SK-N-SH (cell line): ENCODE measurements at regions not wholly inside any gene's neighbourhood (a gene's known extent, or its start where the extent isn't known, plus 50 kb on each side); places are given as distances from the start of the nearest gene placed in this dataset.

Source experiments
- CTCF ChIA-PET: fragments of 300-600, 350-600 bp; formaldehyde crosslinking; extraction: SDS; loops from one replicate; lab custom pipeline; 2021; lab: Yijun Ruan, JAX
- POLR2A ChIA-PET: fragments of 350-600 bp; sonication (Branson Sonifier 250); formaldehyde crosslinking; extraction: SDS; loops from one replicate; lab custom pipeline; 2020; ENCODE audit warnings: antibody characterized with exemption, inconsistent platforms; lab: Yijun Ruan, JAX
- DNase-seq: peaks from one replicate; pipeline ENCODE4 v3.0.0; 2012
- H2AFZ ChIP-seq: fragments of 200-600 bp; sonication (generic); 2 replicates; pipeline ENCODE4 v1.8.1; 2016; ENCODE audit warnings: antibody characterized with exemption, mild to moderate bottlenecking, low read depth
- H3F3A ChIP-seq: fragments of 200-600 bp; sonication (generic); replicated peaks from 2 replicates; pipeline ENCODE3; 2016; ENCODE audit warnings: antibody characterized with exemption, mild to moderate bottlenecking; ENCODE audit not compliant: insufficient read depth
- H3K27ac ChIP-seq, 2 experiments: fragments of 200-500 bp in 1 of 2; fragments of 200-600 bp in 1 of 2; sonication (Bioruptor generic) in 1 of 2; sonication (generic), shearing (Covaris generic) in 1 of 2; 2 replicates each; pipeline versions ENCODE4 v1.5.1 to v1.6.1; 2014 to 2016; ENCODE audit warnings: low read depth in 2 of 2, inconsistent platforms in 1 of 2, low read length in 1 of 2, mild to moderate bottlenecking in 1 of 2, mixed read lengths in 1 of 2
- H3K27me3 ChIP-seq: fragments of 200-600 bp; sonication (generic), shearing (Covaris generic); 2 replicates; pipeline ENCODE4 v1.6.1; 2016; ENCODE audit warnings: mixed run types; ENCODE audit not compliant: insufficient read depth
- H3K36me3 ChIP-seq, 2 experiments: fragments of 200-500 bp in 1 of 2; fragments of 200-600 bp in 1 of 2; sonication (Bioruptor generic) in 1 of 2; sonication (generic) in 1 of 2; replicated peaks in 1 of 2; 2 replicates each; pipeline versions ENCODE3 to v1.5.1; 2014 to 2016; ENCODE audit warnings: low read length in 1 of 2, mild to moderate bottlenecking in 1 of 2; ENCODE audit not compliant: insufficient read depth in 2 of 2, control insufficient read depth in 1 of 2
- H3K4me1 ChIP-seq, 2 experiments: fragments of 200-500 bp in 1 of 2; fragments of 200-600 bp in 1 of 2; sonication (Bioruptor generic) in 1 of 2; sonication (generic), shearing (Covaris generic) in 1 of 2; 2 replicates each; pipeline versions ENCODE4 v1.5.1 to v1.6.1; 2014 to 2016; ENCODE audit warnings: low read depth in 1 of 2, low read length in 1 of 2, mixed run types in 1 of 2; ENCODE audit not compliant: insufficient read depth in 2 of 2, control insufficient read depth in 1 of 2
- H3K4me2 ChIP-seq: fragments of 200-600 bp; sonication (generic), shearing (Covaris generic); 2 replicates; pipeline ENCODE4 v1.6.1; 2017; ENCODE audit warnings: mixed run types
- H3K4me3 ChIP-seq, 2 experiments: fragments of 200-500 bp in 1 of 2; fragments of 200-600 bp in 1 of 2; sonication (Bioruptor generic) in 1 of 2; sonication (generic), shearing (Covaris generic) in 1 of 2; 2 replicates each; pipeline versions ENCODE4 v1.5.1 to v1.8.1; 2014 to 2016; ENCODE audit warnings: low read depth in 2 of 2, inconsistent platforms in 1 of 2, low read length in 1 of 2, mild to moderate bottlenecking in 1 of 2, mixed read lengths in 1 of 2, moderate library complexity in 1 of 2
- H3K79me2 ChIP-seq: fragments of 200-600 bp; sonication (generic); 2 replicates; pipeline ENCODE4 v1.8.1; 2017; ENCODE audit warnings: mild to moderate bottlenecking; ENCODE audit not compliant: insufficient read depth
- H3K9ac ChIP-seq: fragments of 200-600 bp; sonication (generic); 2 replicates; pipeline ENCODE4 v1.6.1; 2017; ENCODE audit warnings: mixed run types
- H3K9me2 ChIP-seq: fragments of 200-600 bp; sonication (generic); 2 replicates; pipeline ENCODE4 v1.6.1; 2017; ENCODE audit warnings: mixed run types
- H3K9me3 ChIP-seq: fragments of 200-600 bp; sonication (generic); 2 replicates; pipeline ENCODE4 v1.6.1; 2017; ENCODE audit warnings: mixed run types, mild to moderate bottlenecking, moderate library complexity
- H4K20me1 ChIP-seq: fragments of 200-600 bp; sonication (generic); 2 replicates; pipeline ENCODE4 v1.6.1; 2017; ENCODE audit warnings: mild to moderate bottlenecking, mixed run types; ENCODE audit not compliant: insufficient read depth
- CHD2 ChIP-seq: fragments of 150-350 bp; IDR thresholded peaks from 2 replicates; pipeline ENCODE4 v1.6.1; 2018; ENCODE audit warnings: low read length; ENCODE audit not compliant: partially characterized antibody
- EP300 ChIP-seq, 2 experiments: IDR thresholded peaks; 2 replicates each; pipeline versions ENCODE4 v1.4.0 to v1.6.1; 2012; ENCODE audit warnings: borderline replicate concordance in 1 of 2, low read depth in 1 of 2, low read length in 1 of 2
- FOSL2 ChIP-seq: IDR thresholded peaks from 2 replicates; pipeline ENCODE4 v1.4.0; 2012; ENCODE audit warnings: low read depth, mild to moderate bottlenecking, moderate library complexity, borderline replicate concordance
- FOXJ3 ChIP-seq: sonication (generic); formaldehyde crosslinking; IDR thresholded peaks from 2 replicates; pipeline ENCODE4 v1.5.1; 2020; ENCODE audit warnings: mild to moderate bottlenecking, missing genetic modification reagents
- GABPA ChIP-seq: IDR thresholded peaks from 2 replicates; pipeline ENCODE4 v1.4.0; 2012; ENCODE audit warnings: low read depth, mild to moderate bottlenecking
- GATA2 ChIP-seq: sonication (generic); formaldehyde crosslinking; IDR thresholded peaks from 2 replicates; pipeline ENCODE4 v1.5.0; 2020; ENCODE audit warnings: mild to moderate bottlenecking, missing genetic modification reagents
- IRF3 ChIP-seq: fragments of 150-350 bp; IDR thresholded peaks from 2 replicates; pipeline ENCODE4 v1.6.1; 2016; ENCODE audit warnings: mild to moderate bottlenecking, low read depth, low read length
- JUND ChIP-seq: IDR thresholded peaks from 2 replicates; pipeline ENCODE4 v1.4.0; 2012
- MEF2A ChIP-seq: IDR thresholded peaks from 2 replicates; pipeline ENCODE4 v1.4.0; 2012; ENCODE audit warnings: low read depth, borderline replicate concordance
- MXI1 ChIP-seq: IDR thresholded peaks from 2 replicates; pipeline ENCODE4 v1.6.1; 2012; ENCODE audit warnings: mild to moderate bottlenecking, low read depth, low read length, improper control_type of control experiment
- NRF1 ChIP-seq: IDR thresholded peaks from 2 replicates; pipeline ENCODE4 v1.6.1; 2012; ENCODE audit warnings: low read depth, mild to moderate bottlenecking, low read length
- POLR2AphosphoS5 ChIP-seq: IDR thresholded peaks from 2 replicates; pipeline ENCODE4 v1.6.1; 2012; ENCODE audit warnings: low read depth, low read length
- RFX5 ChIP-seq: IDR thresholded peaks from 2 replicates; pipeline ENCODE4 v1.6.1; 2012; ENCODE audit warnings: mild to moderate bottlenecking, improper control_type of control experiment, low read length
- SMC3 ChIP-seq: IDR thresholded peaks from 2 replicates; pipeline ENCODE4 v1.6.1; 2012; ENCODE audit warnings: low read depth, low read length, improper control_type of control experiment
- TEAD4 ChIP-seq: IDR thresholded peaks from 2 replicates; pipeline ENCODE4 v1.4.0; 2012; ENCODE audit warnings: mild to moderate bottlenecking, borderline replicate concordance; ENCODE audit not compliant: insufficient read depth
- USF1 ChIP-seq: IDR thresholded peaks from 2 replicates; pipeline ENCODE4 v1.4.0; 2012; ENCODE audit warnings: low read depth, borderline replicate concordance
- USF2 ChIP-seq: fragments of 150-350 bp; IDR thresholded peaks from 2 replicates; pipeline ENCODE4 v1.6.1; 2017; ENCODE audit warnings: antibody characterized with exemption, low read length, low read depth, borderline replicate concordance
- WGBS: methylation state at CpG from one replicate; pipeline ENCODE4 v1.1.6; 2017; ENCODE audit warnings: low lambda C conversion rate; 5-methylcytosine and 5-hydroxymethylcytosine counted together
- TF ChIP-seq, protein P1 (sequence below): IDR thresholded peaks from 2 replicates; pipeline ENCODE4 v1.4.0; 2012; ENCODE audit warnings: low read depth
- TF ChIP-seq, protein P2 (sequence below): IDR thresholded peaks from 2 replicates; pipeline ENCODE4 v1.6.1; 2012; ENCODE audit warnings: mild to moderate bottlenecking, low read depth, low read length, moderate library complexity
- TF ChIP-seq, protein P3 (sequence below): IDR thresholded peaks from 2 replicates; pipeline ENCODE4; 2012

DNA sequence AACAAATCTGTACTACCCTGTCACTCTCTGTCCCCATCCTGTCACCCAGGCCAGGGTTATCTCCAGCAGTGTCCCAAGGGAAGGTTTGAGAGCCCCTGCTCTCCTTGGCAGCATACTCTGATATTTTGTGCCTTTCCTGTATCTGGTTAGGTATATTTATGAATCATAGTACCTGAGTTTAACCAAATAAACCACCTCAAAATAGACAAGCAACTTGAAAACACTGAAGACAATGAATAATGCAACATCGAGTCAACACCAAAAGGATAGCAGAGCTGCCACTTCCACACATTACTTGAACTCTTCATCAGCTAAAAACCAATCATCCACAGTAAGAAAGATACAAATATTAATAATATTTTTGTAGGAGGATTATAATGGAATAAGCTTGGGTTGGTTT lies 142.6 kb upstream of the TAB2 start:
- Histone ChIP-seq H3K9me3 (no peaks in the 10 kb centered on the region), H3K79me2 (no peaks in the 10 kb centered on the region), H3K9ac (no peak overlapping the region), H3K27ac (no peak overlapping the region), H2AFZ (no peak overlapping the region), H3K4me3 (no peak overlapping the region), H4K20me1 (no peaks in the 10 kb centered on the region), H3K36me3 (no peaks in the 10 kb centered on the region), H3K9me2 (no peaks in the 10 kb centered on the region), H3K4me1 (peaks cover 0 to 16% of the 10 kb centered on the region in 2 experiments; a peak in 2 of 4 replicates), H3K27me3 (no peaks in the 10 kb centered on the region), H3K4me2 (no peak overlapping the region), H3F3A (no peaks in the 10 kb centered on the region)
- no peak for DNase-seq
- POLR2A ChIA-PET, result no interaction called here
- WGBS, result 68% methylated on average over 1 of the region's 1 CpG
- TF ChIP-seq CHD2 (no peak), JUND (no peak), POLR2AphosphoS5 (no peak), GABPA (no peak), NRF1 (no peak), GATA2 (no peak), RFX5 (no peak)
- TF ChIP-seq, protein P1, sequence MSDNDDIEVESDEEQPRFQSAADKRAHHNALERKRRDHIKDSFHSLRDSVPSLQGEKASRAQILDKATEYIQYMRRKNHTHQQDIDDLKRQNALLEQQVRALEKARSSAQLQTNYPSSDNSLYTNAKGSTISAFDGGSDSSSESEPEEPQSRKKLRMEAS, result no peak
- TF ChIP-seq, protein P2, sequence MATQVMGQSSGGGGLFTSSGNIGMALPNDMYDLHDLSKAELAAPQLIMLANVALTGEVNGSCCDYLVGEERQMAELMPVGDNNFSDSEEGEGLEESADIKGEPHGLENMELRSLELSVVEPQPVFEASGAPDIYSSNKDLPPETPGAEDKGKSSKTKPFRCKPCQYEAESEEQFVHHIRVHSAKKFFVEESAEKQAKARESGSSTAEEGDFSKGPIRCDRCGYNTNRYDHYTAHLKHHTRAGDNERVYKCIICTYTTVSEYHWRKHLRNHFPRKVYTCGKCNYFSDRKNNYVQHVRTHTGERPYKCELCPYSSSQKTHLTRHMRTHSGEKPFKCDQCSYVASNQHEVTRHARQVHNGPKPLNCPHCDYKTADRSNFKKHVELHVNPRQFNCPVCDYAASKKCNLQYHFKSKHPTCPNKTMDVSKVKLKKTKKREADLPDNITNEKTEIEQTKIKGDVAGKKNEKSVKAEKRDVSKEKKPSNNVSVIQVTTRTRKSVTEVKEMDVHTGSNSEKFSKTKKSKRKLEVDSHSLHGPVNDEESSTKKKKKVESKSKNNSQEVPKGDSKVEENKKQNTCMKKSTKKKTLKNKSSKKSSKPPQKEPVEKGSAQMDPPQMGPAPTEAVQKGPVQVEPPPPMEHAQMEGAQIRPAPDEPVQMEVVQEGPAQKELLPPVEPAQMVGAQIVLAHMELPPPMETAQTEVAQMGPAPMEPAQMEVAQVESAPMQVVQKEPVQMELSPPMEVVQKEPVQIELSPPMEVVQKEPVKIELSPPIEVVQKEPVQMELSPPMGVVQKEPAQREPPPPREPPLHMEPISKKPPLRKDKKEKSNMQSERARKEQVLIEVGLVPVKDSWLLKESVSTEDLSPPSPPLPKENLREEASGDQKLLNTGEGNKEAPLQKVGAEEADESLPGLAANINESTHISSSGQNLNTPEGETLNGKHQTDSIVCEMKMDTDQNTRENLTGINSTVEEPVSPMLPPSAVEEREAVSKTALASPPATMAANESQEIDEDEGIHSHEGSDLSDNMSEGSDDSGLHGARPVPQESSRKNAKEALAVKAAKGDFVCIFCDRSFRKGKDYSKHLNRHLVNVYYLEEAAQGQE, result no peak
- TF ChIP-seq, protein P3, sequence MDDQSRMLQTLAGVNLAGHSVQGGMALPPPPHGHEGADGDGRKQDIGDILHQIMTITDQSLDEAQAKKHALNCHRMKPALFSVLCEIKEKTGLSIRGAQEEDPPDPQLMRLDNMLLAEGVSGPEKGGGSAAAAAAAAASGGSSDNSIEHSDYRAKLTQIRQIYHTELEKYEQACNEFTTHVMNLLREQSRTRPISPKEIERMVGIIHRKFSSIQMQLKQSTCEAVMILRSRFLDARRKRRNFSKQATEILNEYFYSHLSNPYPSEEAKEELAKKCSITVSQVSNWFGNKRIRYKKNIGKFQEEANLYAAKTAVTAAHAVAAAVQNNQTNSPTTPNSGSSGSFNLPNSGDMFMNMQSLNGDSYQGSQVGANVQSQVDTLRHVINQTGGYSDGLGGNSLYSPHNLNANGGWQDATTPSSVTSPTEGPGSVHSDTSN, result no peak
- CTCF ChIA-PET, result interaction anchor here (1.3 to 1.6 kb wide), 3 partner anchors 11 to 257 kb away, joined by 3 to 6 read pairs (median 4); no protein-coding TSS in a partner anchor

GRCh38 chr6:149176971-149177667 lies 140.4 kb upstream of the TAB2 start:
- CTCF ChIA-PET, result no interaction called here
- no peak overlapping the region for H2AFZ ChIP-seq
- no peak for TF ChIP-seq MXI1
- TF ChIP-seq USF1, result no peak
- TF ChIP-seq SMC3, result no peak
- TF ChIP-seq JUND, result no peak
- TF ChIP-seq FOSL2, result no peak
- TF ChIP-seq EP300 (IDR thresholded peaks at IDR 0.05; ENCODE audit: borderline replicate concordance in 1 of 2, low read depth in 1 of 2, low read length in 1 of 2), result no peak
- TF ChIP-seq FOXJ3 (CRISPR knock-in tag), result no peak
- no peak for TF ChIP-seq MEF2A
- no peak for TF ChIP-seq NRF1
- no peak for TF ChIP-seq TEAD4
- TF ChIP-seq USF2, result no peak
- TF ChIP-seq IRF3, result no peak
- 74% methylated on average over 8 of the region's 8 CpGs for WGBS
- H3K27ac ChIP-seq, result no peak overlapping the region
- H3K9me2 ChIP-seq, result no peaks in the 10 kb centered on the region
- no peak overlapping the region for H3K4me2 ChIP-seq
- no peaks in the 10 kb centered on the region for H3K9me3 ChIP-seq
- no peak for DNase-seq
- H3F3A ChIP-seq, result no peaks in the 10 kb centered on the region
- no peaks in the 10 kb centered on the region for H4K20me1 ChIP-seq
- H3K79me2 ChIP-seq, result no peaks in the 10 kb centered on the region
- H3K27me3 ChIP-seq, result no peaks in the 10 kb centered on the region
- H3K4me3 ChIP-seq, result no peak overlapping the region
- POLR2A ChIA-PET, result no interaction called here
- no peak overlapping the region for H3K9ac ChIP-seq
- peaks cover 0 to 3% of the 10 kb centered on the region in 2 experiments; a peak in 1 of 4 replicates for H3K4me1 ChIP-seq
- H3K36me3 ChIP-seq, result no peaks in the 10 kb centered on the region
